ENCODE measurements at regions not wholly inside any gene's neighbourhood (a gene's known extent, or its start where the extent isn't known, plus 50 kb on each side); places are given as distances from the start of the nearest gene placed in this dataset.

DNA sequence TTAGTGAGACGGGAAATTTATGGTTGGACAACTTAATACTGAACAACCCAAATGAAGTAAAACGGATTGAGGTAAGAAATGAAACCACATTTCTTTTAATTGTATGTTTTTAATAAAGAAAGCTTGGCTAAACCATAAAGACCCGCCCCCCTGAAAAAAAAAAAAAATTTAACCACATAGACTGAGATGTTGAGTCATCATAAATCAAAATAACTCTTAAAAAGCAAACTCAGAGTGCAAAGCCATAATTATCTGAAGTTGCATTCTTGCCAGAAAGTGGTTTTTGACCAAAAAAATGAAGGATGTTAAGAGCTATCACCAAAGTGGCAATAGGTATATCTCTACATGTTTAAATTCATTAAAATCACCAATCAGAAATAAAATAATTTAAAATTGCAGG lies 101.8 kb upstream of the COL21A1 start:
- ATAC-seq = peak; percentile 42
- POLR2A ChIA-PET (ENCODE audit: unreplicated experiment) = no interaction called here
- no peaks in the 10 kb centered on the region for H3K9me2 ChIP-seq (replicated peaks; ENCODE audit: low read length)
- peak; percentile 54 for DNase-seq
- CTCF ChIA-PET = no interaction called here
- no peaks in the 10 kb centered on the region for H3K9me3 ChIP-seq (ENCODE audit: low read length)
- peaks cover 24% of the 10 kb centered on the region for H3K4me1 ChIP-seq (ENCODE audit: insufficient read depth, low read length)
- intact Hi-C loops (cut with micrococcal nuclease) = loop anchor here (2.0 kb wide), 1 partner anchor 14 kb away; no protein-coding TSS in a partner anchor
- no peaks in the 10 kb centered on the region for H3K27me3 ChIP-seq (ENCODE audit: low read length)
- peak overlapping the region; percentile 8; the same call in 1 of the 2 replicates for H3K4me2 ChIP-seq (ENCODE audit: low read length)
- no peaks in the 10 kb centered on the region for H3F3A ChIP-seq (ENCODE audit: low read length, unreplicated experiment)
- no peaks in the 10 kb centered on the region for H3K79me2 ChIP-seq (ENCODE audit: low read length)
- H3K4me3 ChIP-seq (ENCODE audit: low read length) = no peak overlapping the region
- H2AFZ ChIP-seq (ENCODE audit: low read length) = no peak overlapping the region
- TF ChIP-seq EZH2 (IDR thresholded peaks at IDR 0.05; ENCODE audit: low read length, unreplicated experiment) = no peak
- no peak for TF ChIP-seq EZH2phosphoT487 (IDR thresholded peaks at IDR 0.05; ENCODE audit: borderline replicate concordance, low read length)
- H3K27ac ChIP-seq (ENCODE audit: low read length) = no peak overlapping the region
- BruUV-seq (replicated peaks) = no TSS peak
- H3K9ac ChIP-seq (ENCODE audit: low read length) = no peak overlapping the region
- no peaks in the 10 kb centered on the region for H4K20me1 ChIP-seq (ENCODE audit: low read length)
- H3K36me3 ChIP-seq (ENCODE audit: low read depth, low read length) = no peaks in the 10 kb centered on the region

DNA sequence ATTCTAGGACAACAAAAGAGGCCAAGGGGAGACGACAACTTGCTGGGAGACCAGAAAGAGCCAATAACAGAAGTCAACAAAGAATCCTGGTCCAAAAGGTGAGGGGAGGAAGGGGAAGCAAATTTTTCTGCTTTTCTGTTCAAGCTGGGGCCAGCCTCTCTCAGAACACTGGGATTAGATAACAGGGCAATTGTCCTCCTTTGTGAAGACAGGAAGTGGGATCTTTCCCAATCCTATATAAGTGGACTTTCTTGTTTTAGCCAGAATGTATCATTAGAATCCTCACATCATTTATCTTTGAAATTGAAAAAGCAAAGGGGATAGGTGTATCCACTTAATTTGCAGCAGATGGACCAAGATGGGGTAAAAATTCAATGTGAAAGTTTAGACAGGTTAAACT lies 101.2 kb upstream of the COL21A1 start:
- Histone ChIP-seq H3K36me3 (ENCODE audit: low read depth, low read length) (no peaks in the 10 kb centered on the region), H3K4me3 (ENCODE audit: low read length) (no peak overlapping the region), H3K9ac (ENCODE audit: low read length) (no peak overlapping the region), H3K79me2 (ENCODE audit: low read length) (no peaks in the 10 kb centered on the region), H3K9me2 (replicated peaks; ENCODE audit: low read length) (no peaks in the 10 kb centered on the region), H3K4me1 (ENCODE audit: insufficient read depth, low read length) (peaks cover 24% of the 10 kb centered on the region), H3F3A (ENCODE audit: low read length, unreplicated experiment) (no peaks in the 10 kb centered on the region), H4K20me1 (ENCODE audit: low read length) (no peaks in the 10 kb centered on the region), H3K4me2 (ENCODE audit: low read length) (peak overlapping the region; percentile 8; the same call in 1 of the 2 replicates), H3K27me3 (ENCODE audit: low read length) (no peaks in the 10 kb centered on the region), H3K27ac (ENCODE audit: low read length) (no peak overlapping the region), H3K9me3 (ENCODE audit: low read length) (no peaks in the 10 kb centered on the region), H2AFZ (ENCODE audit: low read length) (no peak overlapping the region)
- intact Hi-C loops (cut with micrococcal nuclease) = loop anchor here (2.0 kb wide), 1 partner anchor 14 kb away; no protein-coding TSS in a partner anchor
- TF ChIP-seq EZH2 (IDR thresholded peaks at IDR 0.05; ENCODE audit: low read length, unreplicated experiment) (no peak), EZH2phosphoT487 (IDR thresholded peaks at IDR 0.05; ENCODE audit: borderline replicate concordance, low read length) (no peak)
- TF ChIP-seq, protein P1, sequence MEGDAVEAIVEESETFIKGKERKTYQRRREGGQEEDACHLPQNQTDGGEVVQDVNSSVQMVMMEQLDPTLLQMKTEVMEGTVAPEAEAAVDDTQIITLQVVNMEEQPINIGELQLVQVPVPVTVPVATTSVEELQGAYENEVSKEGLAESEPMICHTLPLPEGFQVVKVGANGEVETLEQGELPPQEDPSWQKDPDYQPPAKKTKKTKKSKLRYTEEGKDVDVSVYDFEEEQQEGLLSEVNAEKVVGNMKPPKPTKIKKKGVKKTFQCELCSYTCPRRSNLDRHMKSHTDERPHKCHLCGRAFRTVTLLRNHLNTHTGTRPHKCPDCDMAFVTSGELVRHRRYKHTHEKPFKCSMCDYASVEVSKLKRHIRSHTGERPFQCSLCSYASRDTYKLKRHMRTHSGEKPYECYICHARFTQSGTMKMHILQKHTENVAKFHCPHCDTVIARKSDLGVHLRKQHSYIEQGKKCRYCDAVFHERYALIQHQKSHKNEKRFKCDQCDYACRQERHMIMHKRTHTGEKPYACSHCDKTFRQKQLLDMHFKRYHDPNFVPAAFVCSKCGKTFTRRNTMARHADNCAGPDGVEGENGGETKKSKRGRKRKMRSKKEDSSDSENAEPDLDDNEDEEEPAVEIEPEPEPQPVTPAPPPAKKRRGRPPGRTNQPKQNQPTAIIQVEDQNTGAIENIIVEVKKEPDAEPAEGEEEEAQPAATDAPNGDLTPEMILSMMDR (conservative IDR thresholded peaks at IDR 0.05; ENCODE audit: low read depth, low read length) = no peak
- ATAC-seq (no peak), DNase-seq (peak; percentile 40)
- POLR2A ChIA-PET (ENCODE audit: unreplicated experiment) = no interaction called here
- no TSS peak for BruUV-seq (replicated peaks)
- CTCF ChIA-PET = no interaction called here

DNA sequence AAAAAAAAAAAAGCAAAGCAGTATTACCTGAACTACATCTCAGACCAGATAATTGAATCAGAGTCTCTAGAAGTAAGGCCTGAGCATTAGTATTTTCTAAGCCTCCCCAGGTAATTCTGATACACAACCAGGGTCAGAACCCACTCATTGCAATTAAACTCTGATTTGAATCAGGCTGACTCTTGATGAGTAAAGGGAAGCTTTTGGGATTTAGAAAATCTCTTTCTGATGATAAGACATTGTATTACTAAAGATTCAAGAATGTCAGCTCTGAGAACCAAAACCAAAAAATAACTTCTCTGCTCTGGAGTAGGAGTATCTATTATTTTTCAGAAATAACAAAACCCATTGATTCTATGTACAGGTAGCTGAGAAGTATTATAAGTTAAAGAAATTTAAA lies 100.1 kb upstream of the COL21A1 start:
- Histone ChIP-seq H4K20me1 (ENCODE audit: low read length) (no peaks in the 10 kb centered on the region), H3K9me3 (ENCODE audit: low read length) (no peaks in the 10 kb centered on the region), H2AFZ (ENCODE audit: low read length) (no peak overlapping the region), H3K9ac (ENCODE audit: low read length) (no peak overlapping the region), H3K27me3 (ENCODE audit: low read length) (no peaks in the 10 kb centered on the region), H3K79me2 (ENCODE audit: low read length) (no peaks in the 10 kb centered on the region), H3F3A (ENCODE audit: low read length, unreplicated experiment) (no peaks in the 10 kb centered on the region), H3K4me1 (ENCODE audit: insufficient read depth, low read length) (peaks cover 24% of the 10 kb centered on the region), H3K27ac (ENCODE audit: low read length) (no peak overlapping the region), H3K4me2 (ENCODE audit: low read length) (no peak overlapping the region), H3K4me3 (ENCODE audit: low read length) (no peak overlapping the region), H3K36me3 (ENCODE audit: low read depth, low read length) (no peaks in the 10 kb centered on the region), H3K9me2 (replicated peaks; ENCODE audit: low read length) (no peaks in the 10 kb centered on the region)
- peak; percentile 58 for DNase-seq
- ChIA-PET CTCF (no interaction called here), POLR2A (ENCODE audit: unreplicated experiment) (interaction anchor here (0.7 kb wide), 1 partner anchor 711 kb away, joined by 22 read pairs; no protein-coding TSS in a partner anchor)
- no peak for ATAC-seq
- no TSS peak for BruUV-seq (replicated peaks)
- intact Hi-C loops (cut with micrococcal nuclease) = no loop called here
- TF ChIP-seq EZH2 (IDR thresholded peaks at IDR 0.05; ENCODE audit: low read length, unreplicated experiment) (no peak), EZH2phosphoT487 (IDR thresholded peaks at IDR 0.05; ENCODE audit: borderline replicate concordance, low read length) (no peak)
- TF ChIP-seq, protein P1 (conservative IDR thresholded peaks at IDR 0.05; ENCODE audit: low read depth, low read length) = no peak
